ENCODE measurements at regions not wholly inside any gene's neighbourhood (a gene's known extent, or its start where the extent isn't known, plus 50 kb on each side); places are given as distances from the start of the nearest gene placed in this dataset.

DNA sequence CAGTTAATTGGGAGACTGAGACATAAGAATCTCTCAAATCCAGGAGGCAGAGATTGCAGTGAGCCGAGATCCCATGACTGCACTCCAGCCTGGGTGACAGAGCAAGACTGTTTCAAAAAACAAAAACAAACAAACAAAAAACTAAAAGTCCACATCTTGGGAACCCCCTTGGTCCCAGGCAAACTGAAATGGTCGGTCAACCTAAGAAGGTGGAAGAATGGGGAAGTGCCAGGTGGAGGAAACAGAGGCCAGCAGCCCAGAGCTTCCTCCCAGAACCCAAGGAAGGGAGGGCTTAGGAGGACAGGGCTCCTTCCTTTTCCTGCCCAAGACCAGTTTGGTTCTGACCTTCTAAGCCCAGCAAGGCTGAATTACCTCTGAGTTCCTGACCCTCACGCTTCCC lies 121.0 kb upstream of the FUT8 start:
- FAIRE-seq (no peak), DNase-seq (ENCODE audit: insufficient read length) (no peak)
- TF ChIP-seq TAF1 (IDR thresholded peaks at IDR 0.05; ENCODE audit: borderline replicate concordance, low read depth, low read length), result no peak
- TF ChIP-seq POLR2AphosphoS5 (IDR thresholded peaks at IDR 0.05; ENCODE audit: low read depth, low read length), result no peak
- TF ChIP-seq POLR2A (IDR thresholded peaks at IDR 0.05; ENCODE audit: low read depth, low read length), result no peak

DNA sequence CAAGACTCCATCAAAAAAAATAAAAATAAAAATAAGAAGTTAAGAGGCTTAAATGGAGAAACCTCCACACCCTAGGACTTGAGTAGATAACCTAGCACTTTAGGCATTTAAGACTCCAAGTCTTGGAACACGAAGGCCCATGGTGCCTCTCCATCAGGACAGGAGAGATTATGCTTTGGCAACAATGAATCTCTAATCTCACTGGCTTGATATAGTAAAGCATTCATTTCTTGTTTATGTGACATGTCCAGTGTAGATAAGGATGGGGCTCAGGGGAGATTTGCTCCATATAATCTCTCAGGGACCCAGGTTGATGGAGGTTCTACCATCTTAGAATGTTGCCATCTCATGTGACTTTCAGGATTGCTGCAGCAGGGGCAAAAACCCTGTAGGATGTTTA lies 117.7 kb upstream of the FUT8 start:
- FAIRE-seq (no peak), DNase-seq (ENCODE audit: insufficient read length) (no peak)
- TF ChIP-seq POLR2AphosphoS5 (IDR thresholded peaks at IDR 0.05; ENCODE audit: low read depth, low read length), result no peak
- TF ChIP-seq TAF1 (IDR thresholded peaks at IDR 0.05; ENCODE audit: borderline replicate concordance, low read depth, low read length), result no peak
- no peak for TF ChIP-seq POLR2A (IDR thresholded peaks at IDR 0.05; ENCODE audit: low read depth, low read length)

DNA sequence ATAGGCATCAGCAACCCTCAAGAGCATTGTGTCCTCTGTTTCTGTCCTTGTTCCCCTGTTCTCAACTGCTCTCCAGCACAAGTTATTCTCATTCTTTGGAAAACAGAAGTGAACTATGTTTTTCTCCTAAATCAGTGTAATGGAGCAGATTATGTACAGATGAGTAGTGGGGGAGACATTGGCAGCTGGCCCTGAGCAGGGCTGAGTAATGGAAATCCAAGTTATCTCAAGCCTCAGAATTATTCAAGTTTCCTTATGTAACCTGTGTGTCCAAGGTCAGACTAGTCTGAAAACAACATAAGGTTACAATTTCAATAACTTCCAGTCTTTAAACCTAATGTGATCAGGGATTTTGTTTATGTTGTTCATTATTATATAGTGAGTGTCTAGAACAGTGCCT lies 116.1 kb upstream of the FUT8 start:
- no peak for TF ChIP-seq TAF1 (IDR thresholded peaks at IDR 0.05; ENCODE audit: borderline replicate concordance, low read depth, low read length)
- no peak for TF ChIP-seq POLR2A (IDR thresholded peaks at IDR 0.05; ENCODE audit: low read depth, low read length)
- no peak for TF ChIP-seq POLR2AphosphoS5 (IDR thresholded peaks at IDR 0.05; ENCODE audit: low read depth, low read length)
- FAIRE-seq (no peak), DNase-seq (ENCODE audit: insufficient read length) (no peak)

DNA sequence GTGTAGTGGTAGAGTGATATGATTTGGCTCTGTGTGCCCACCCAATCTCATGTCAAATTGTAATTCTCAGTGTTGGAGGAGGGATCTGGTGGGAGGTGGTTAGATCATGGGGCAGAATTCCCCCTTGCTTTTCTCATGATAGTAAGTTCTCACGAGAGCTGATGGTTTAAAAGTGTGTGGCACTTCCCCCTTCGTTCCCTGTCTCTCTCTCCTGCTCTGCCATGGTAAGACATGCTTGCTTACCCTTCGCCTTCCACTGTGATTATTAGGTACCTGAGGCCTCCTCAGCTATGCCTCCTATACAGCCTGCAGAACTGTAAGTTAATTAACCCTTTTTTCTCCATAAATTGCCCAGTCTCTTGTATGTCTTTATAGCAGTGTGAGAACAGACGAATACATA lies 115.7 kb upstream of the FUT8 start:
- FAIRE-seq (no peak), DNase-seq (ENCODE audit: insufficient read length) (no peak)
- TF ChIP-seq POLR2AphosphoS5 (IDR thresholded peaks at IDR 0.05; ENCODE audit: low read depth, low read length) (peak; percentile 84), TAF1 (IDR thresholded peaks at IDR 0.05; ENCODE audit: borderline replicate concordance, low read depth, low read length) (no peak), POLR2A (IDR thresholded peaks at IDR 0.05; ENCODE audit: low read depth, low read length) (peak; percentile 79)

- TF ChIP-seq POLR2AphosphoS5 (IDR thresholded peaks at IDR 0.05; ENCODE audit: low read depth, low read length), result no peak
- no peak for TF ChIP-seq TAF1 (IDR thresholded peaks at IDR 0.05; ENCODE audit: borderline replicate concordance, low read depth, low read length)
- TF ChIP-seq POLR2A (IDR thresholded peaks at IDR 0.05; ENCODE audit: low read depth, low read length), result peak; percentile 39; the same call in 1 of the 2 replicates
- peak; percentile 67 for FAIRE-seq
- no peak for DNase-seq (ENCODE audit: insufficient read length)
Measured at GRCh38 chr14:65297744-65298143, 114.8 kb upstream of the FUT8 start.

- no peak for FAIRE-seq
- TF ChIP-seq POLR2A (IDR thresholded peaks at IDR 0.05; ENCODE audit: low read depth, low read length), result no peak
- no peak for TF ChIP-seq TAF1 (IDR thresholded peaks at IDR 0.05; ENCODE audit: borderline replicate concordance, low read depth, low read length)
- DNase-seq (ENCODE audit: insufficient read length), result no peak
Measured at GRCh38 chr14:65299826-65300225, 112.7 kb upstream of the FUT8 start.

- no peak for DNase-seq (ENCODE audit: insufficient read length)
- TF ChIP-seq POLR2A (IDR thresholded peaks at IDR 0.05; ENCODE audit: low read depth, low read length) (peak; percentile 87), POLR2AphosphoS5 (IDR thresholded peaks at IDR 0.05; ENCODE audit: low read depth, low read length) (peak; percentile 86; the same call in 1 of the 2 replicates), TAF1 (IDR thresholded peaks at IDR 0.05; ENCODE audit: borderline replicate concordance, low read depth, low read length) (peak; percentile 52; the same call in 1 of the 2 replicates)
- no peak for FAIRE-seq
Measured at GRCh38 chr14:65301862-65302539, 110.5 kb upstream of the FUT8 start.

DNA sequence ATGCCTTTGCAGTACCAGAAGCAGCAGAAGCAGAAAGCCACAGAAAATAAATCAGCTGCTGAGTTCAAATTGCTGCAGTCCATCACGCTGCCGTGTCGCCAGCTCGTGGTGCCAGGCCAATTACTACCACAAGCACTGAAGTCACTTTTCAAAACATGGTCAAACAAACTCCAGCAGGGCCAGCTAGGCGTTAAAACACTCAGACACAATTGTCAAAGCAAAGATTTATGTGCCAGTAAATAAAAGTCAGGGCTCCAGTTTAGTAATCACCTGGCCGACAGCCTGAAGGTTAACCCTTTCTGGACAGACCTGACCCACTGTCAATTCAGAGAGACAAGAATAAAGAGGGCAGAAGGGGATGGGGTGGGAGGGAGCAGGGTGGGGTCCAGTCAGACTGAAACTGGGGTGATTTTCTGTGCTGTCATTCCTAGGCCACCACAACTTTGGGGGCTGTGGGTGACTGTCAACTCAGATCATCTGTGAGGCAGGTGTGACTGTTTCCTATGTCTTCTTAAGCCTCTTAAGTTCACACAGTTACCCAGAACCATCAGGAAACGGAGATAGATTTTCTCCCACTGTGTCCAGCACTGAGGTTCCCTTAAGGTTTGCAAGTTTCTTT lies 109.8 kb upstream of the FUT8 start:
- DNase-seq (ENCODE audit: insufficient read length), result no peak
- peak; percentile 55 for TF ChIP-seq POLR2A (IDR thresholded peaks at IDR 0.05; ENCODE audit: low read depth, low read length)
- no peak for TF ChIP-seq TAF1 (IDR thresholded peaks at IDR 0.05; ENCODE audit: borderline replicate concordance, low read depth, low read length)
- TF ChIP-seq POLR2AphosphoS5 (IDR thresholded peaks at IDR 0.05; ENCODE audit: low read depth, low read length), result peak; percentile 62; the same call in 1 of the 2 replicates
- peak; percentile 99 for FAIRE-seq

GRCh38 chr14:65303190-65303898 lies 109.2 kb upstream of the FUT8 start:
- FAIRE-seq (no peak), DNase-seq (ENCODE audit: insufficient read length) (no peak)
- TF ChIP-seq POLR2AphosphoS5 (IDR thresholded peaks at IDR 0.05; ENCODE audit: low read depth, low read length) (0 out of 2 replicates have a peak, but pooled peaks have one; percentile 15), POLR2A (IDR thresholded peaks at IDR 0.05; ENCODE audit: low read depth, low read length) (no peak), TAF1 (IDR thresholded peaks at IDR 0.05; ENCODE audit: borderline replicate concordance, low read depth, low read length) (no peak)

GRCh38 chr14:65303899-65304222 lies 108.7 kb upstream of the FUT8 start:
- no peak for DNase-seq (ENCODE audit: insufficient read length)
- no peak for FAIRE-seq
- TF ChIP-seq POLR2AphosphoS5 (IDR thresholded peaks at IDR 0.05; ENCODE audit: low read depth, low read length), result no peak
- TF ChIP-seq POLR2A (IDR thresholded peaks at IDR 0.05; ENCODE audit: low read depth, low read length), result no peak
- TF ChIP-seq TAF1 (IDR thresholded peaks at IDR 0.05; ENCODE audit: borderline replicate concordance, low read depth, low read length), result no peak

- no peak for DNase-seq (ENCODE audit: insufficient read length)
- FAIRE-seq, result no peak
- TF ChIP-seq POLR2AphosphoS5 (IDR thresholded peaks at IDR 0.05; ENCODE audit: low read depth, low read length) (no peak; the same call in 1 of the 2 replicates), POLR2A (IDR thresholded peaks at IDR 0.05; ENCODE audit: low read depth, low read length) (peak; percentile 50; the same call in 1 of the 2 replicates)
Measured at GRCh38 chr14:65304239-65304638, 108.3 kb upstream of the FUT8 start.

DNA sequence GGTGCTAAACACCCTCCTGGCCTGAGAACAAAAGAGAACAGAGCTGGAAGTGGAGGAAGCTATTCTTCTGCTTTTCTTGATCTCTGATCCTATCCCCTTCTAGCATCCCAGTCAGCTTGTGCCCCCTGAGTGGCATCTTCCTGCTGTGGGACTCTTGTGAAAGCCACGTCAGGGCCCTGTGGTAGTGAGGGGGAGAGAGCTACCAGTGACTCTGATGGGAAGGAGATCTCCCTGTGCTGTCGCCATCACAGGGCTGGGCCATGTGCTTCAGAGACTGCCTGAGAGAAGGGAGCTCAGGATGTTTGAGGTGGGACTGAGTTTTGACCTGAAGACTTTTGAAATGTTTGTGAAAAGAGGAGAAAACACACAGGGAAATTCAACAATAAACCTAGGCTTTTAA lies 107.6 kb upstream of the FUT8 start:
- FAIRE-seq (peak; percentile 87), DNase-seq (ENCODE audit: insufficient read length) (no peak)
- TF ChIP-seq POLR2AphosphoS5 (IDR thresholded peaks at IDR 0.05; ENCODE audit: low read depth, low read length) (no peak), TAF1 (IDR thresholded peaks at IDR 0.05; ENCODE audit: borderline replicate concordance, low read depth, low read length) (no peak), POLR2A (IDR thresholded peaks at IDR 0.05; ENCODE audit: low read depth, low read length) (no peak; the same call in 1 of the 2 replicates)
